HUES6 (cell line): ENCODE measurements at regions not wholly inside any gene's neighbourhood (a gene's known extent, or its start where the extent isn't known, plus 50 kb on each side); places are given as distances from the start of the nearest gene placed in this dataset.
A peak's percentile ranks its signal among the peaks of the same experiment; 100 is the strongest.
"Not testable (repeated sequence)": the region's sequence is repeated elsewhere in the genome, so short reads cannot be mapped to it uniquely, and the experiment has no call there.

ENCODE experiments used
- H3K27ac ChIP-seq: 2 replicates; pipeline ENCODE4 v1.7.0; 2013; ENCODE audit warnings: low read depth, mild to moderate bottlenecking, low read length, inconsistent platforms
- H3K27me3 ChIP-seq: 2 replicates; pipeline ENCODE4 v1.6.1; 2013; ENCODE audit warnings: low read length; ENCODE audit not compliant: control insufficient read depth, insufficient read depth
- H3K36me3 ChIP-seq: 2 replicates; pipeline ENCODE4 v1.6.1; 2013; ENCODE audit warnings: low read length; ENCODE audit not compliant: control insufficient read depth, insufficient read depth
- H3K4me1 ChIP-seq: 2 replicates; pipeline ENCODE4 v1.6.1; 2013; ENCODE audit warnings: low read length; ENCODE audit not compliant: control insufficient read depth, insufficient read depth
- H3K4me3 ChIP-seq: 2 replicates; pipeline ENCODE4 v1.5.1; 2013; ENCODE audit warnings: low read depth, low read length
- H3K9ac ChIP-seq: one replicate; pipeline ENCODE4 v1.6.1; 2013; ENCODE audit warnings: mild to moderate bottlenecking, low read length
- H3K9me3 ChIP-seq: 2 replicates; pipeline ENCODE4 v1.6.1; 2013; ENCODE audit warnings: low read depth, low read length; ENCODE audit not compliant: control insufficient read depth, insufficient read depth

DNA sequence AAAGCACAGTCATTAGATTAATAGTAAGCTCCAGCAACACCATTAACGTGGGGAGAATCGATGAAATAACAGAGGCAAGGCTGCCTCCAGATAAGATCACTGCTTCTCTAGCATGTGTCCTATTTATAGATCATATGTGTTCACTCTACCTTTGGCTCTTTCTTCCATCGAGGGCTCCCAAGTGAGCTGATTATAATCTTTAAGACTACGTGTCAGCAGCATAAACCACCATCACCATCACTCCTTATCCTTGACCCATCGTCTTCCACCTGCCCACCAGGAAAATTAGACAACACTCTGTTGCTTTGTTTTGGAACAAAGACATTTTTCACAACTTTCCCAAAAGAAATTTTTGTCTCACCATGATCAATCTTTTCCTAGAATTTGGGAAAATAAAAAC, 71.2 kb upstream of the CARD11 start:
- Histone ChIP-seq H3K4me1 (peaks cover 10% of the 10 kb centered on the region; the same call in 1 of the 2 replicates), H3K27me3 (no peaks in the 10 kb centered on the region), H3K4me3 (no peak overlapping the region), H3K27ac (no peak overlapping the region), H3K9ac (no peak overlapping the region), H3K36me3 (no peaks in the 10 kb centered on the region), H3K9me3 (peaks cover 12% of the 10 kb centered on the region)

DNA sequence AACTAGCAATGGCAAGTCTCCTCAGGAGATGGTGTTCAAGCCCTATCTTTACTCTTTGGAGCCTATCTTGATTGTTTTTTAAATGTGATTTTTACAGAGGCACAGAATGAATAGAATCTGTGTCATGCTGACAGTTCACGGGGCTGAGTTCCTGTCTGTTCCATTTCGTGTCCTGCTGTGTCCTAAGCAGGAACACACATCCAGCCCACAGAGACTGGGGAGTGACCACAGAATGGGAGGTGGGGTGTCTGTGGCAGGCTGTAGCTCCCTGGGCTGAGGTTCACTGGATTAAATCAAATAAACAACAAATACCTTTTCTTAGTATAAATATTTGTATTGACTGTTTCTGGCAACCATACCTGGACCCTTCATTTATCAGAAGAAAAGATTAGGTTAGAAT, 73.4 kb upstream of the CARD11 start:
- Histone ChIP-seq H3K27me3 (no peaks in the 10 kb centered on the region), H3K36me3 (no peaks in the 10 kb centered on the region), H3K4me1 (peaks cover 10% of the 10 kb centered on the region; the same call in 1 of the 2 replicates), H3K9ac (no peak overlapping the region), H3K9me3 (peaks cover 26% of the 10 kb centered on the region), H3K4me3 (no peak overlapping the region), H3K27ac (no peak overlapping the region)

DNA sequence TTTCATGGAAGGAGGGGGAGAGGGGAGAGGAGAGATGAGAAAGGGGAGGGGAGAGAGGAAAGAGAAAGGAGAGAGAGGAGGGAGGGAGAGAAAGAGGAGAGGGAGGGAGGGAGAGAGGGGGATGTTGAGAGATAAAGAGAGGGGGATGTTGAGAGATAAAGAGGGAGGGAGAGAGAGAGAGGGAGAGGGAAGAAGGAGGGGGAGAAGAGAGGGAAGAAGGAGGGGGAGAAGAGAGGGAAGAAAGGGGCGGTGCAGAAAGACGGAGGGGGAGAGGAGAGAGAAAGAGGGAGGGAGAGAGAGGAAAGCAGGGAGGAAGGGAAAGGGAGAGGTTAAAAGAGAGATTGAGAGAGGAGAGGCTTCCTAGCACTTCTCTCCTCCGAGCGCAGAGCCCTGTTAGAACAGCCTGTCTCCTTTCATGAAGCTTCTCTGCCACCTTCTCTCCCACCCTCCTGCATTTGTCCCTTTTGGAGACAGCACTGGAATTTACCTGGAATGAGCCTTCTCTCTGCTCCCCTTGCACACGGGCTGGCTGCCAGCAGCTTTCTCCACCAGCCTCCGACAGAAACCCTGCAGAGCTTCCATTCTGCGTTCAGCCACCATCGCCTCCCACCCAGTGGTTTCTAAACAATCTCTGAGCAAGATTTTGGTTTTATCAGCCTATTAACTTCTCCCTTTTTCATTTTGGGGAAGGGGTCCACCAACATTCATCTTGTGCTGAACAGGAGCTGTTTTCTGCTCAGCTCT, 74.0 kb upstream of the CARD11 start:
- no peaks in the 10 kb centered on the region for H3K27me3 ChIP-seq
- no peaks in the 10 kb centered on the region for H3K36me3 ChIP-seq
- H3K27ac ChIP-seq = no peak overlapping the region
- H3K9ac ChIP-seq = no peak overlapping the region
- peak overlapping the region; percentile 18; the same call in 1 of the 2 replicates for H3K4me3 ChIP-seq
- peaks cover 10% of the 10 kb centered on the region; the same call in 1 of the 2 replicates for H3K4me1 ChIP-seq
- H3K9me3 ChIP-seq = peaks cover 26% of the 10 kb centered on the region

DNA sequence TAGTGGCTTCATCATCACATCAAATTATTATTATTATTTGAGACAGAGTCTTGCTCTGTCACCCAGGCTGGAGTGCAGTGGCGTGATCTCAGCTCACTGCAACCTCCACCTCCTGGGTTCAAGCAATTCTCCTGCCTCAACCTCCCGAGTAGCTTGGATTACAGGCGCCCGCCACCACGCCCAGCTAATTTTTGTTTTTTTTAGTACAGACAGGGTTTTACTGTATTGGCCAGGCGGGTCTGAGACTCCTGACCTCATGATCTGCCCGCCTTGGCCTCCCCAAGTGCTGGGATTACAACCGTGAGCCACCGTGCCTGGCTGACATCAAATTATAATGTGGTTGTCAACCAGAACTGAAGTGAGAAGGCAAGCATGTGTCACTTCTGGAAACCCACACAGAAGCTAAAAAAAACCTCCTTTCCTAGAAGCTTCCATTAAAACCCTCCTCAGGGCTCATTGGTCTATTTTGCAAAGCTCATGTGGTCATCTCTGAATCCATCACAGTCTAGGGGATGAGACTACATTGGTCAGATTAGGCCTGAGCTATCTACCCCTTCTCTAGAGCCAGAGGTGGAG, 75.8 kb upstream of the CARD11 start:
- H3K27me3 ChIP-seq, H3K36me3 ChIP-seq, H3K4me1 ChIP-seq, H3K4me3 ChIP-seq, H3K9ac ChIP-seq, H3K27ac ChIP-seq: not testable (repeated sequence)
- H3K9me3 ChIP-seq = peaks cover 17% of the 10 kb centered on the region

DNA sequence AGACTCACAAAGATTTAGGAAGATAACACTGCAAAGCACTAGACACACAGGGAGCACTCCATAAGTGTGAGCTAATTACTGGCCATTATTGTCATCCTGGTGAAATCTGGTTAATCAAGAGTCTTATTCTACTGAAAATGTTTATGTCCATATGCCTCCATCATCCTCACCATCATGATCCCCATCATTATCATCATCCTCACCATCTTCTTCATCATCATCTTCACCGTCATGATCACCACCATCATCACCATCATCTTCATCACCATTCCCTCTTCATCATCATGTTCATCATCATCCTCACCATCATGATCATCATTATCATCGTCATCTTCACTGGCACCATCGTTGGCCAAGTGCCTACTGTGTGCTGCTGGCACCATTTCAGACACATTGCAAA, 76.3 kb upstream of the CARD11 start:
- Histone ChIP-seq H3K27ac (no peak overlapping the region), H3K9me3 (peaks cover 17% of the 10 kb centered on the region), H3K4me3 (no peak overlapping the region), H3K9ac (no peak overlapping the region), H3K27me3 (no peaks in the 10 kb centered on the region), H3K4me1 (peaks cover 10% of the 10 kb centered on the region; the same call in 1 of the 2 replicates), H3K36me3 (no peaks in the 10 kb centered on the region)

DNA sequence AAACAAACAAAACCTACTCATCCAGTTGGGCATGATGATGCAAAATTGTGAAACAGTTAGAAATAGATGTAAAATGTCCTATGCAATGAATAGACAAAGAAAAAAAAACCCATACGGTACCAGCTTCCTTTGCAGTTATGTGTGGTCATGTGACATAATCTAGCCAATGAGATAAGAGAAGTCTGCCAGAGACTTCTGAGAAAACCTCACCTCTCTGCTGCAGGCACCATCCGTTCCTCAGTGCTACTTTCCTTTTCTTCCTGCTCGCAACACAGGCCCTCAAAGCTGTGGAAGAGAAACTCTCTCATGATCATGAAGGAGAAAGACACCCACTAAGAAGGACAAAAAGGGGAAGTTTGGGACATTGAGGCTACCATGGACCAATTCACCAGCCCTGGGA, 76.8 kb upstream of the CARD11 start:
- no peaks in the 10 kb centered on the region for H3K27me3 ChIP-seq
- no peaks in the 10 kb centered on the region for H3K36me3 ChIP-seq
- H3K27ac ChIP-seq = no peak overlapping the region
- peaks cover 10% of the 10 kb centered on the region; the same call in 1 of the 2 replicates for H3K4me1 ChIP-seq
- H3K4me3 ChIP-seq = no peak overlapping the region
- no peak overlapping the region for H3K9ac ChIP-seq
- peaks cover 17% of the 10 kb centered on the region for H3K9me3 ChIP-seq

DNA sequence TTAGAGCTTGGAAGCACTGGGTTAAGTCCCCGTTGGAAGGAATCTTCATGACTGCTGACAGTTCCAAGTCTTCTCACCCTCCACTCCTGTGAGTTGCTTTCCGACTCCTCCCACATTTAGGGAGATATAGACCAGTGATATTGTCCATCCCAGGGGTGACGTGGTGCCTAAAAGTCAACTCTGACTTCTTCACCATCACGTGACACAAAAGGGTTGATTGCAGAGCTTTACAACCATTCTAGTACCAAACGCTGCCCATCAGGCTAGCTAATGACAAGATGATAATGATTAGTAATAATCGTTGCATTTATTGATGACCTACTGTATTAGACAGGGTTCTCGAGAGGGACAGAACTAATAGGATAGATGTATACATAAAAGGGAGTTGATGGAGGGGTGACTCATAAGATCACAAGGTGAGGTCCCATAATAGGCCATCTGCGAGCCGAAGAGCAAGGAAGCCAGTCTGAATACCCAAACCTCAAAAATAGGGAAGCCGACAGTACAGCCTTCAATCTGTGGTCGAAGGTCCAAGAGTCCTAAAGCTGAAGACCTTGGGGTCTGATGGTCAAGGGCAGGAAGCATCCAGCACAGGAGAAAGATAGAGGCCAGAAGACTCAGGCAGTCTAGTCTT, 85.3 kb upstream of the CARD11 start:
- no peak overlapping the region for H3K4me3 ChIP-seq
- no peak overlapping the region for H3K27ac ChIP-seq
- no peak overlapping the region for H3K9ac ChIP-seq
- H3K36me3 ChIP-seq = no peaks in the 10 kb centered on the region
- H3K4me1 ChIP-seq = no peaks in the 10 kb centered on the region
- no peaks in the 10 kb centered on the region for H3K9me3 ChIP-seq
- no peaks in the 10 kb centered on the region for H3K27me3 ChIP-seq

DNA sequence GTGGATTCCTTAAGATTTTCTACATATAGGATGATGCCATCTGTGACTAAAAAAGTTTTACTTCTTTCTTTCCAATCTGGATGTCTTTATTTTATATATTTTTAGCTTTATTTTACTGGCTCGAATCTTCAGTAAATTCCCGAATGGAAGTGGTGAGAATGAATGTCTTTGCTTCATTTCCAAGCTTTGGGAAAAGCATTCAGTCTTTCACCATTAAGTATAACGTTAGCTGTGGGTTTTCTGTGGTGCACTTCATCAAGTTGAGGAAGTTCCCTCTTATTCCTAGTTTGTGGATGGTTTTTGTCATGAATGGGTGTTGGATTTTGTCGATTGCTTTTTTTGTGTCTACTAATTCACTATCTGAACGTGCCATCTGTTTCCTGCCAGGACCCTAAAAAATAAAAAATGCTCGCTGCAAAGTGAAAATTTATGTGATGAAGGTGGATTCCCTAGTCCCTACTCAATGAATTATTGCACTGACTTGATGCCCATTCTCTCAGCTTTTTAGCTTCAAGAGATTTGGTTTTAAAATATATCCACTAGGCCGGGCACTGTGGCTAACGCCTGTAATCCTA, 90.2 kb upstream of the CARD11 start:
- Histone ChIP-seq H3K4me1 (peaks cover 9% of the 10 kb centered on the region), H3K36me3 (no peaks in the 10 kb centered on the region), H3K9me3 (no peaks in the 10 kb centered on the region)

DNA sequence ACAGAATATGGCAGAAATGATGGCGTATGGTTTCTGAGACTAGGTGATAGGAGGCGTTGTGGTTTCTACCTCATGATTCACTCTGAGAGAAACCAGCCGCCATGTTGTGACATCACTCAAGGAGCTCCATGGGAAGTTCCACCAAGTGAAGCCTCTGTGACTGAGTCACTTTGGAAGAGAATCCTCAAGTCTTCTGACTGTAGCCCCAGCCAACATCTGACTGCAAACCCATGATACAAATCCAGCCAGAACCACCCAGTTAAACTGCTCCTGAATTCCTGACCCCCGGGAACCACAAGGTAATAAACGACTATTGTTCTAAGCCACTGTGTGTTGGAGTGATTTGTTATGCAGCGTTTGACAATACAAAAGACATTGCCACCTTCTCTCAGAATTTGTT, 91.1 kb upstream of the CARD11 start:
- no peak overlapping the region for H3K27ac ChIP-seq
- no peaks in the 10 kb centered on the region for H3K9me3 ChIP-seq
- H3K36me3 ChIP-seq = no peaks in the 10 kb centered on the region
- no peak overlapping the region for H3K9ac ChIP-seq
- no peak overlapping the region for H3K4me3 ChIP-seq
- H3K4me1 ChIP-seq = peaks cover 9% of the 10 kb centered on the region
- no peaks in the 10 kb centered on the region for H3K27me3 ChIP-seq

More for the DNA sequence above, 90.2 kb upstream of the CARD11 start:
- Histone ChIP-seq H3K9ac (no peak overlapping the region), H3K27me3 (no peaks in the 10 kb centered on the region), H3K27ac (no peak overlapping the region), H3K4me3 (no peak overlapping the region)

DNA sequence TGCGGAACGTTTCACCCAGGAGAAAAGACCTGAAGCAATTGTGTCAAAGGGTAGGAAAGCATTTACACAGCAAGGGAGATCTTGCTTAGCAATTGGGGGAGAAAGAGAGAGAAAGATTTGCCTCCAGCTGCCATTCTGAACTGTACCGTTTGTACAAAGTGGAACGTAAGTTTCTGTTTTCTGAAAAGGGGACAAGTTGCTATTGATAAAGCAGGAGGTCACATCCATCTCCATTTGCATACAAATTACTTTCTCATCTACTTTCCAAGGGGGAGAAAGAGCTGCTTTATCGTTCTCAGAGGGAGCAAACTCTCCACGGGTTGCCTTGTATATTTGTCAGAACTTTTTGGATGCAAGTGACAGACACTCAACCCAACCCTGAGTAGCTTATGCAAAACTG, 92.0 kb upstream of the CARD11 start:
- H3K9me3 ChIP-seq = no peaks in the 10 kb centered on the region
- H3K9ac ChIP-seq = no peak overlapping the region
- H3K27ac ChIP-seq = no peak overlapping the region
- no peaks in the 10 kb centered on the region for H3K27me3 ChIP-seq
- no peaks in the 10 kb centered on the region for H3K36me3 ChIP-seq
- peaks cover 9% of the 10 kb centered on the region for H3K4me1 ChIP-seq
- no peak overlapping the region for H3K4me3 ChIP-seq

DNA sequence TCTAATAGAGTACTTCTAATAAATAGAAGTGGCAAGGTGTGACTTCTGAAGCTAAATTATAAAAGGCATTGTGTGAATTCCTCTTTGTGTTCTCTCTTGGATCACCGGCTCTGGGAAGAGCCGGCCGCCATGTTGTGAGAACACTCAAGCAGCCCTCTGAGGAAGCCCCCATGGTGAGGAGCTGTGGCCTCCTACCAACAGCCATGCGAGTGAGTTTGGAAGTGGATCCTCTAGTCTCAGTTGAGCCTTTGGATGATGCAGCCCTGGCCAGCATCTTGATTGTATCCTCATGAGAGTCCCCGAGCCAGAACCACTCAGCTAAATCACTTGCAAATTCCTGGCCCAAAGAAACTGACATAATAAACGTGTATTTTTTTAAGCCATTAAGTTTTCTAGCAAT, 94.5 kb upstream of the CARD11 start:
- H3K27me3 ChIP-seq = no peaks in the 10 kb centered on the region

More for the DNA sequence above, 94.5 kb upstream of the CARD11 start:
- Histone ChIP-seq H3K27ac (no peak overlapping the region), H3K4me3 (no peak overlapping the region), H3K4me1 (peaks cover 9% of the 10 kb centered on the region), H3K9ac (no peak overlapping the region), H3K36me3 (no peaks in the 10 kb centered on the region), H3K9me3 (no peaks in the 10 kb centered on the region)
